Endodermal cell (in vitro differentiated cells): ENCODE measurements at regions not wholly inside any gene's neighbourhood (a gene's known extent, or its start where the extent isn't known, plus 50 kb on each side); places are given as distances from the start of the nearest gene placed in this dataset.

Experiments used
- DNase-seq: peaks from one replicate; pipeline ENCODE4 v3.0.0-alpha.2; 2017
- H3K27ac ChIP-seq: 2 replicates; pipeline ENCODE4 v1.5.1; 2013; ENCODE audit warnings: mild to moderate bottlenecking, low read depth, low read length, moderate library complexity
- H3K27me3 ChIP-seq: 2 replicates; pipeline ENCODE4 v1.6.1; 2013; ENCODE audit warnings: mild to moderate bottlenecking, low read length, moderate library complexity; ENCODE audit not compliant: insufficient read depth, control insufficient read depth, poor library complexity, severe bottlenecking
- H3K36me3 ChIP-seq: 2 replicates; pipeline ENCODE4 v1.7.0; 2013; ENCODE audit warnings: mild to moderate bottlenecking, low read length, moderate library complexity; ENCODE audit not compliant: control insufficient read depth, insufficient read depth
- H3K4me1 ChIP-seq: one replicate; pipeline ENCODE4 v1.7.0; 2013; ENCODE audit warnings: low read length; ENCODE audit not compliant: control insufficient read depth, insufficient read depth
- H3K4me3 ChIP-seq: 2 replicates; pipeline ENCODE4 v1.5.1; 2013; ENCODE audit warnings: mild to moderate bottlenecking, low read length, moderate library complexity
- H3K9ac ChIP-seq: 2 replicates; pipeline ENCODE4 v1.6.1; 2013; ENCODE audit warnings: mild to moderate bottlenecking, low read length, moderate library complexity; ENCODE audit not compliant: poor library complexity, severe bottlenecking; ENCODE audit errors: extremely low read depth
- H3K9me3 ChIP-seq: 2 replicates; pipeline ENCODE4 v1.6.1; 2013; ENCODE audit warnings: mild to moderate bottlenecking, low read length, moderate library complexity; ENCODE audit not compliant: control insufficient read depth
- H3K27ac Mint-ChIP-seq: 2 replicates; pipeline ENCODE4 v1.8.0; 2020; ENCODE audit warnings: mixed read lengths
- H3K27me3 Mint-ChIP-seq: 2 replicates; pipeline ENCODE4 v1.8.0; 2021; ENCODE audit warnings: mild to moderate bottlenecking, mixed read lengths; ENCODE audit not compliant: insufficient read depth
- H3K36me3 Mint-ChIP-seq: 2 replicates; pipeline ENCODE4 v1.8.0; 2020; ENCODE audit warnings: low read depth, mixed read lengths
- H3K4me1 Mint-ChIP-seq: 2 replicates; pipeline ENCODE4 v1.8.0; 2020; ENCODE audit warnings: mixed read lengths
- H3K4me3 Mint-ChIP-seq: 2 replicates; pipeline ENCODE4 v1.8.0; 2020; ENCODE audit warnings: mild to moderate bottlenecking, moderate library complexity, mixed read lengths
- H3K9me3 Mint-ChIP-seq: 2 replicates; pipeline ENCODE4 v1.8.0; 2020; ENCODE audit warnings: mild to moderate bottlenecking, mixed read lengths
- WGBS, 2 experiments: methylation state at CpG; one replicate each; pipeline versions ENCODE4 v1.1.5 to v1.1.7; 2013; ENCODE audit warnings: missing lambda C conversion rate in 2 of 2, mixed read lengths in 1 of 2; ENCODE audit not compliant: insufficient coverage in 1 of 2, insufficient read length in 1 of 2; 5-methylcytosine and 5-hydroxymethylcytosine counted together
- TF ChIP-seq, protein P1 (sequence below): fragments of 200-600 bp; sonication (generic); conservative IDR thresholded peaks from 2 replicates; pipeline ENCODE4 v1.5.0; 2021; ENCODE audit warnings: antibody characterized with exemption, mild to moderate bottlenecking

- TF ChIP-seq, protein P1, sequence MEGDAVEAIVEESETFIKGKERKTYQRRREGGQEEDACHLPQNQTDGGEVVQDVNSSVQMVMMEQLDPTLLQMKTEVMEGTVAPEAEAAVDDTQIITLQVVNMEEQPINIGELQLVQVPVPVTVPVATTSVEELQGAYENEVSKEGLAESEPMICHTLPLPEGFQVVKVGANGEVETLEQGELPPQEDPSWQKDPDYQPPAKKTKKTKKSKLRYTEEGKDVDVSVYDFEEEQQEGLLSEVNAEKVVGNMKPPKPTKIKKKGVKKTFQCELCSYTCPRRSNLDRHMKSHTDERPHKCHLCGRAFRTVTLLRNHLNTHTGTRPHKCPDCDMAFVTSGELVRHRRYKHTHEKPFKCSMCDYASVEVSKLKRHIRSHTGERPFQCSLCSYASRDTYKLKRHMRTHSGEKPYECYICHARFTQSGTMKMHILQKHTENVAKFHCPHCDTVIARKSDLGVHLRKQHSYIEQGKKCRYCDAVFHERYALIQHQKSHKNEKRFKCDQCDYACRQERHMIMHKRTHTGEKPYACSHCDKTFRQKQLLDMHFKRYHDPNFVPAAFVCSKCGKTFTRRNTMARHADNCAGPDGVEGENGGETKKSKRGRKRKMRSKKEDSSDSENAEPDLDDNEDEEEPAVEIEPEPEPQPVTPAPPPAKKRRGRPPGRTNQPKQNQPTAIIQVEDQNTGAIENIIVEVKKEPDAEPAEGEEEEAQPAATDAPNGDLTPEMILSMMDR = no peak
- no peaks in the 10 kb centered on the region for H3K27me3 Mint-ChIP-seq
- Histone ChIP-seq H3K9me3 (no peaks in the 10 kb centered on the region), H3K4me3 (no peak overlapping the region), H3K27ac (no peak overlapping the region), H3K4me1 (no peaks in the 10 kb centered on the region), H3K36me3 (no peaks in the 10 kb centered on the region), H3K9ac (no peak overlapping the region), H3K27me3 (no peaks in the 10 kb centered on the region)
- DNase-seq = no peak
- H3K27ac Mint-ChIP-seq = no peak overlapping the region
- no peaks in the 10 kb centered on the region for H3K36me3 Mint-ChIP-seq
- H3K4me1 Mint-ChIP-seq = no peaks in the 10 kb centered on the region
- no peaks in the 10 kb centered on the region for H3K9me3 Mint-ChIP-seq
- H3K4me3 Mint-ChIP-seq = no peak overlapping the region
- 95% methylated on average over 2 of the region's 3 CpGs; no CpG with 5 or more reads in 1 of the 2 experiments for WGBS, 2 experiments
Measured at GRCh38 chr3:28922376-28922775, 358.5 kb upstream of the RBMS3 start.

- TF ChIP-seq, protein P1 = no peak
- Histone ChIP-seq H3K4me3 (no peak overlapping the region), H3K36me3 (no peaks in the 10 kb centered on the region), H3K9ac (no peak overlapping the region), H3K9me3 (no peaks in the 10 kb centered on the region), H3K4me1 (no peaks in the 10 kb centered on the region), H3K27ac (no peak overlapping the region), H3K27me3 (no peaks in the 10 kb centered on the region)
- Mint-ChIP-seq H3K36me3 (no peaks in the 10 kb centered on the region), H3K4me3 (no peak overlapping the region), H3K27ac (no peak overlapping the region), H3K27me3 (no peaks in the 10 kb centered on the region), H3K4me1 (no peaks in the 10 kb centered on the region), H3K9me3 (no peaks in the 10 kb centered on the region)
- 90% methylated on average over 2 of the region's 2 CpGs; no CpG with 5 or more reads in 1 of the 2 experiments for WGBS, 2 experiments
- no peak for DNase-seq
Measured at GRCh38 chr3:28923994-28924393, 356.9 kb upstream of the RBMS3 start.

DNA sequence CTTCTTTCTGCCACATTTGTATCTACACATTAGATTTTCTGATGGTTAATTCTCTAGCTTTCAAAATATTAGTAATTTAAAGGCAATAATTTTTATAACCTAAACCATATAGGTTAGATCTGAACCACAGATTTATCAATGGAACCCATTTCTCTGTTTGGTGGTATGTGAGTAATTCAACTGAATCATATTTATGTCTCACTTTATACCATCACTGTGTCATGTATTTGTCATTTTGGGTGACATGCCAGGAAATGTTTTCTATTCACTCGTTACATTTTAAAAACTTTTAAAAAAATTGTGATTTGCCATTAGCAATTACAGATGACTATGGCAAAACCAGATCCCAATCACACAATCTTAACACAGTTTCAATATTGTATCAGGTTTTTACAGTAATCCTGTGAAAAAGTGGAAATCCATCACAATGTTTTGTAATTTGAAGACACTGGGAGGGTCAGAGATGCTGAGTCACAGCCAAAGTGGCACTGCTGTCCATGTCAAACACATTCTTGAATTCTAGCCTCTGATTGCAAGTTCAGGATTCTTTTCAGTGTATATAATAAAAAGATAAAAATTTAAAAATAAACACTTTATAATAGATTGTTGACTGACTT lies 356.0 kb upstream of the RBMS3 start:
- Mint-ChIP-seq H3K4me1 (no peaks in the 10 kb centered on the region), H3K36me3 (no peaks in the 10 kb centered on the region), H3K27ac (no peak overlapping the region), H3K4me3 (no peak overlapping the region), H3K27me3 (no peaks in the 10 kb centered on the region), H3K9me3 (no peaks in the 10 kb centered on the region)
- TF ChIP-seq, protein P1 = no peak
- 95% methylated on average over 1 of the region's 1 CpG; no CpG with 5 or more reads in 1 of the 2 experiments for WGBS, 2 experiments
- Histone ChIP-seq H3K27ac (no peak overlapping the region), H3K36me3 (no peaks in the 10 kb centered on the region), H3K9ac (no peak overlapping the region), H3K27me3 (no peaks in the 10 kb centered on the region), H3K4me3 (no peak overlapping the region), H3K4me1 (no peaks in the 10 kb centered on the region), H3K9me3 (no peaks in the 10 kb centered on the region)
- DNase-seq = no peak
